ENCODE measurements at regions not wholly inside any gene's neighbourhood (a gene's known extent, or its start where the extent isn't known, plus 50 kb on each side); places are given as distances from the start of the nearest gene placed in this dataset.

DNA sequence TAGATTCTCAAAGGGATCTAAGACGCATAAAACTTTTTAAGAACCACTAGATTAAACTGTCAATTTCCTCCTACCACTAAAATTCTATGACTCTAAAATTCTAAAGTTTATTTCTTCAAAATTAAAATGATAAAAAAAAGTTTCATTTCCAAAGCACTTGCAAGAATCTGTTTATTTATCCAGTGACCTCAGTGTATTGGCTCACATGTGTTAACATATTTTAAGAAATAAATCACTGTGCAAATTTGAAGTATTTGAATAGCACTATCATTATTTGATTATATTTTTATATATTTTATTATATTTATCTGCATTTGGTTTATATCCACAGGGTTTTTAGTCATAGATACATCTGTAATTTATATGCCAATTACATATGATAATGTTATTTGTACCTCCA is 62.2 kb upstream of the SLC12A2 start:
- TF ChIP-seq, protein P1, sequence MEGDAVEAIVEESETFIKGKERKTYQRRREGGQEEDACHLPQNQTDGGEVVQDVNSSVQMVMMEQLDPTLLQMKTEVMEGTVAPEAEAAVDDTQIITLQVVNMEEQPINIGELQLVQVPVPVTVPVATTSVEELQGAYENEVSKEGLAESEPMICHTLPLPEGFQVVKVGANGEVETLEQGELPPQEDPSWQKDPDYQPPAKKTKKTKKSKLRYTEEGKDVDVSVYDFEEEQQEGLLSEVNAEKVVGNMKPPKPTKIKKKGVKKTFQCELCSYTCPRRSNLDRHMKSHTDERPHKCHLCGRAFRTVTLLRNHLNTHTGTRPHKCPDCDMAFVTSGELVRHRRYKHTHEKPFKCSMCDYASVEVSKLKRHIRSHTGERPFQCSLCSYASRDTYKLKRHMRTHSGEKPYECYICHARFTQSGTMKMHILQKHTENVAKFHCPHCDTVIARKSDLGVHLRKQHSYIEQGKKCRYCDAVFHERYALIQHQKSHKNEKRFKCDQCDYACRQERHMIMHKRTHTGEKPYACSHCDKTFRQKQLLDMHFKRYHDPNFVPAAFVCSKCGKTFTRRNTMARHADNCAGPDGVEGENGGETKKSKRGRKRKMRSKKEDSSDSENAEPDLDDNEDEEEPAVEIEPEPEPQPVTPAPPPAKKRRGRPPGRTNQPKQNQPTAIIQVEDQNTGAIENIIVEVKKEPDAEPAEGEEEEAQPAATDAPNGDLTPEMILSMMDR (IDR thresholded peaks at IDR 0.05) = no peak
- TF ChIP-seq EZH2 (IDR thresholded peaks at IDR 0.05; ENCODE audit: borderline replicate concordance, insufficient read depth, low read depth, low read length, poor library complexity, severe bottlenecking) = no peak
